IMR-90 (cell line): ENCODE measurements at regions not wholly inside any gene's neighbourhood (a gene's known extent, or its start where the extent isn't known, plus 50 kb on each side); places are given as distances from the start of the nearest gene placed in this dataset.

Source experiments
- ATAC-seq: fragments of 200-7000 bp; cut with Tn5 transposase; 2 replicates; pipeline ENCODE4 v1.9.1; 2020; ENCODE audit warnings: low read depth, mild to moderate bottlenecking, moderate library complexity
- BruUV-seq: library from RNA; stranded (reverse); fragments of 400-500 nt; replicated peaks from 2 replicates; lab custom pipeline; 2021; lab: Mats Ljungman, UMichigan
- CTCF ChIA-PET: fragments of 300-600 bp; formaldehyde crosslinking; extraction: SDS; loops from one replicate; lab custom pipeline; 2021; ENCODE audit warnings: antibody characterized with exemption; lab: Yijun Ruan, JAX
- POLR2A ChIA-PET: fragments of 300-600 bp; sonication (Branson Sonifier 250); formaldehyde crosslinking; loops from one replicate; lab custom pipeline; 2022; ENCODE audit warnings: antibody characterized with exemption; ENCODE audit not compliant: unreplicated experiment; lab: Charles Lee
- DNase-seq: peaks from one replicate; pipeline ENCODE4 v3.0.0; 2013
- H2AFZ ChIP-seq: replicated peaks from 2 replicates; pipeline ENCODE3; 2013; ENCODE audit warnings: low read length, mild to moderate bottlenecking; ENCODE audit not compliant: poor library complexity
- H2AK5ac ChIP-seq: 2 replicates; pipeline ENCODE4 v1.6.1; 2013; ENCODE audit warnings: low read depth, low read length, inconsistent platforms
- H2AK9ac ChIP-seq: replicated peaks from 2 replicates; pipeline ENCODE3; 2013; ENCODE audit warnings: mild to moderate bottlenecking, low read depth, low read length, moderate library complexity; ENCODE audit not compliant: poor library complexity
- H2BK120ac ChIP-seq: 2 replicates; pipeline ENCODE4 v1.6.1; 2013; ENCODE audit warnings: low read depth, low read length, inconsistent platforms
- H2BK15ac ChIP-seq: 3 replicates; pipeline ENCODE4 v1.6.1; 2013; ENCODE audit warnings: low read depth, low read length, inconsistent platforms
- H2BK20ac ChIP-seq: 2 replicates; pipeline ENCODE4 v1.6.1; 2013; ENCODE audit warnings: low read depth, mild to moderate bottlenecking, inconsistent platforms, low read length, moderate library complexity
- H2BK5ac ChIP-seq: 2 replicates; pipeline ENCODE4 v1.6.1; 2013; ENCODE audit warnings: mild to moderate bottlenecking, low read depth, low read length, inconsistent platforms; ENCODE audit not compliant: poor library complexity, severe bottlenecking
- H3K14ac ChIP-seq: replicated peaks from 2 replicates; pipeline ENCODE4 v1.6.1; 2013; ENCODE audit warnings: low read depth, low read length, inconsistent platforms
- H3K18ac ChIP-seq: 2 replicates; pipeline ENCODE4 v1.6.1; 2013; ENCODE audit warnings: low read depth, low read length, control low read depth
- H3K23ac ChIP-seq: 2 replicates; pipeline ENCODE4 v1.6.1; 2013; ENCODE audit warnings: low read depth, low read length, inconsistent platforms
- H3K27ac ChIP-seq: 2 replicates; pipeline ENCODE4 v1.5.1; 2013; ENCODE audit warnings: mild to moderate bottlenecking, control low read depth, low read length; ENCODE audit not compliant: insufficient read depth
- H3K27me3 ChIP-seq: 2 replicates; pipeline ENCODE4 v1.6.1; 2013; ENCODE audit warnings: low read length; ENCODE audit not compliant: control insufficient read depth, insufficient read depth
- H3K36me3 ChIP-seq: 2 replicates; pipeline ENCODE4 v1.6.1; 2013; ENCODE audit warnings: low read length, mixed read lengths; ENCODE audit not compliant: control insufficient read depth, insufficient read depth
- H3K4ac ChIP-seq: 2 replicates; pipeline ENCODE4 v1.6.1; 2013; ENCODE audit warnings: low read depth, low read length, inconsistent platforms
- H3K4me1 ChIP-seq: 2 replicates; pipeline ENCODE4 v1.6.1; 2013; ENCODE audit warnings: low read length, mixed read lengths; ENCODE audit not compliant: control insufficient read depth, insufficient read depth
- H3K4me2 ChIP-seq: 2 replicates; pipeline ENCODE4 v1.6.1; 2013; ENCODE audit warnings: low read depth, mild to moderate bottlenecking, control low read depth, low read length, moderate library complexity
- H3K4me3 ChIP-seq: 2 replicates; pipeline ENCODE4 v1.5.1; 2013; ENCODE audit warnings: low read depth, mild to moderate bottlenecking, control low read depth, low read length, moderate library complexity; ENCODE audit not compliant: insufficient read depth
- H3K56ac ChIP-seq: 2 replicates; pipeline ENCODE4 v1.6.1; 2013; ENCODE audit warnings: low read length, inconsistent platforms; ENCODE audit not compliant: insufficient read depth; ENCODE audit errors: extremely low read depth
- H3K79me1 ChIP-seq, 2 experiments: 2 replicates each; pipeline ENCODE4 v1.6.1; 2013; ENCODE audit warnings: low read length in 2 of 2, inconsistent platforms in 1 of 2, low read depth in 1 of 2
- H3K9ac ChIP-seq: 2 replicates; pipeline ENCODE4 v1.6.1; 2013; ENCODE audit warnings: low read depth, low read length, control low read depth
- H3K9me1 ChIP-seq: 2 replicates; pipeline ENCODE4 v1.6.1; 2013; ENCODE audit warnings: low read length, inconsistent platforms; ENCODE audit not compliant: insufficient read depth
- H3K9me3 ChIP-seq: 2 replicates; pipeline ENCODE4 v1.6.1; 2013; ENCODE audit warnings: low read length; ENCODE audit not compliant: control insufficient read depth, insufficient read depth
- H4K20me1 ChIP-seq: 2 replicates; pipeline ENCODE4 v1.6.1; 2013; ENCODE audit warnings: low read length, inconsistent platforms; ENCODE audit not compliant: insufficient read depth
- H4K5ac ChIP-seq: 2 replicates; pipeline ENCODE4 v1.6.1; 2013; ENCODE audit warnings: mild to moderate bottlenecking, low read depth, low read length, control low read depth
- H4K8ac ChIP-seq, 2 experiments: 2 replicates each; pipeline ENCODE4 v1.6.1; 2013; ENCODE audit warnings: low read depth in 2 of 2, low read length in 2 of 2, control low read depth in 1 of 2, inconsistent platforms in 1 of 2
- H4K91ac ChIP-seq: 2 replicates; pipeline ENCODE4 v1.6.1; 2013; ENCODE audit warnings: low read depth, low read length, inconsistent platforms; ENCODE audit not compliant: insufficient read depth
- CEBPB ChIP-seq: IDR thresholded peaks from 2 replicates; pipeline ENCODE4 v1.6.1; 2012; ENCODE audit warnings: low read depth, low read length, improper control_type of control experiment
- CTCF ChIP-seq: conservative IDR thresholded peaks from 2 replicates; pipeline ENCODE4 v1.5.1; 2012; ENCODE audit warnings: mild to moderate bottlenecking, low read depth, low read length, improper control_type of control experiment
- ELK1 ChIP-seq: fragments of 150-350 bp; IDR thresholded peaks from 2 replicates; pipeline ENCODE4 v1.6.1; 2016; ENCODE audit warnings: low read depth, mild to moderate bottlenecking, low read length, moderate library complexity, borderline replicate concordance
- FOS ChIP-seq: fragments of 150-350 bp; IDR thresholded peaks from 2 replicates; pipeline ENCODE4 v1.6.1; 2016; ENCODE audit warnings: low read depth, low read length
- MAFK ChIP-seq: IDR thresholded peaks from 2 replicates; pipeline ENCODE4 v1.6.1; 2012; ENCODE audit warnings: low read depth, low read length, improper control_type of control experiment
- MXI1 ChIP-seq: IDR thresholded peaks from 2 replicates; pipeline ENCODE4 v1.6.1; 2012; ENCODE audit warnings: low read depth, mild to moderate bottlenecking, low read length, moderate library complexity, borderline replicate concordance
- NFE2L2 ChIP-seq: fragments of 150-350 bp; IDR thresholded peaks from 2 replicates; pipeline ENCODE4 v1.6.1; 2016; ENCODE audit warnings: low read depth, mild to moderate bottlenecking, low read length
- POLR2A ChIP-seq: IDR thresholded peaks from 2 replicates; pipeline ENCODE4 v1.6.1; 2012; ENCODE audit warnings: mild to moderate bottlenecking, low read depth, low read length
- RAD21 ChIP-seq: IDR thresholded peaks from 2 replicates; pipeline ENCODE4 v1.6.1; 2012; ENCODE audit warnings: low read length, improper control_type of control experiment
- RFX5 ChIP-seq: IDR thresholded peaks from 2 replicates; pipeline ENCODE4 v1.8.0; 2012; ENCODE audit warnings: low read depth, mild to moderate bottlenecking, low read length, moderate library complexity
- USF2 ChIP-seq: fragments of 150-350 bp; IDR thresholded peaks from 2 replicates; pipeline ENCODE4 v1.6.1; 2017; ENCODE audit warnings: mild to moderate bottlenecking, antibody characterized with exemption, low read length, low read depth
- WGBS, 2 experiments: methylation state at CpG; one replicate each; pipeline versions ENCODE4 v1.1.5 to v1.1.7; 2013; ENCODE audit warnings: missing lambda C conversion rate in 2 of 2; ENCODE audit not compliant: insufficient read length in 1 of 2; ENCODE audit errors: extremely low coverage in 2 of 2; 5-methylcytosine and 5-hydroxymethylcytosine counted together
- dilution Hi-C: fragments of 300-500 bp; cut with HindIII; formaldehyde crosslinking; loops from one replicate; pipeline ENCODE4 v1.14.3; 2018; ENCODE audit warnings: low sequenced_read_pairs; ENCODE audit not compliant: unreplicated experiment
- in situ Hi-C: fragments of 300-500 bp; cut with MboI; formaldehyde crosslinking; loops from 3 replicates; pipeline ENCODE4 v1.14.3; 2019; ENCODE audit warnings: low sequenced_read_pairs, inconsistent platforms, mixed read lengths
- intact Hi-C: fragments of 100-400 bp; cut with micrococcal nuclease; formaldehyde crosslinking; loops from 2 replicates; pipeline ENCODE4 v1.10.0; 2022

GRCh38 chr5:27592231-27592630 is 553.8 kb upstream of the CDH9 start:
- Histone ChIP-seq H4K91ac (no peak overlapping the region), H3K36me3 (no peaks in the 10 kb centered on the region), H3K9ac (no peak overlapping the region), H3K23ac (no peak overlapping the region), H3K27me3 (no peaks in the 10 kb centered on the region), H2AK5ac (no peak overlapping the region), H2AFZ (no peak overlapping the region), H4K5ac (no peak overlapping the region), H3K79me1 (no peaks in the 10 kb centered on the region), H4K8ac (no peak overlapping the region), H3K4me2 (no peak overlapping the region), H3K4me3 (no peak overlapping the region), H2BK20ac (no peak overlapping the region), H3K18ac (no peak overlapping the region), H2AK9ac (no peak overlapping the region), H3K14ac (no peak overlapping the region), H3K4me1 (no peaks in the 10 kb centered on the region), H3K9me1 (no peaks in the 10 kb centered on the region), H3K4ac (no peak overlapping the region), H3K56ac (no peak overlapping the region), H2BK5ac (no peak overlapping the region), H2BK120ac (no peak overlapping the region), H4K20me1 (no peaks in the 10 kb centered on the region), H3K27ac (no peak overlapping the region), H3K9me3 (peaks cover 9% of the 10 kb centered on the region), H2BK15ac (no peak overlapping the region)
- intact Hi-C loops (no loop called here), dilution Hi-C loops (no loop called here), in situ Hi-C loops (no loop called here)
- no TSS peak for BruUV-seq
- ChIA-PET POLR2A (no interaction called here), CTCF (no interaction called here)
- no peak for DNase-seq
- WGBS, 2 experiments: no CpG with 5 or more reads among the region's 1 CpG
- ATAC-seq: no peak
- no peak for TF ChIP-seq MXI1
- no peak for TF ChIP-seq USF2
- TF ChIP-seq CTCF: no peak
- TF ChIP-seq MAFK: no peak
- TF ChIP-seq NFE2L2: no peak
- no peak for TF ChIP-seq FOS
- no peak for TF ChIP-seq CEBPB
- no peak for TF ChIP-seq ELK1
- TF ChIP-seq RFX5: no peak
- no peak for TF ChIP-seq POLR2A
- TF ChIP-seq RAD21: no peak
